ENCODE measurements at regions not wholly inside any gene's neighbourhood (a gene's known extent, or its start where the extent isn't known, plus 50 kb on each side); places are given as distances from the start of the nearest gene placed in this dataset.

DNA sequence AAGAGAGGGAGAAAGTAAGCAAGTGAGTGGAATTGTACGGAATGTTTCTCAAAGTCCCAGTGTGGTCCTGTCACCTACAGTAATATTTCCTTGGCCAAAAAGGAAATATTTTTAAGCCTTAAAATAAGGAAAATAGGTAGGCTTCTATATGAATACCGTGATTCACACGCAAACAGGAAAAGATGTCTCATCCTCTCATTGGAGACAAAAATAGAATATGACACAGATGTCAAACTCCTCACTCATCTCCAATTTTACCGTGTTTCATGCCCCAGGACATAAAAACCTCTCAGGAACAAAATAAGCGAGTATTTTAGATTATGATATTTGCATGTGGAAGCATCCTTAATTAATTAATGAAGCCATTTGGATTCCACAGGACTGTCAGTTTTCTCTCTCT is 1269.5 kb downstream of the RAPGEF2 start:
- CTCF ChIA-PET, result no interaction called here
- H3K27ac Mint-ChIP-seq (ENCODE audit: low read depth, unreplicated experiment), result no peak overlapping the region

DNA sequence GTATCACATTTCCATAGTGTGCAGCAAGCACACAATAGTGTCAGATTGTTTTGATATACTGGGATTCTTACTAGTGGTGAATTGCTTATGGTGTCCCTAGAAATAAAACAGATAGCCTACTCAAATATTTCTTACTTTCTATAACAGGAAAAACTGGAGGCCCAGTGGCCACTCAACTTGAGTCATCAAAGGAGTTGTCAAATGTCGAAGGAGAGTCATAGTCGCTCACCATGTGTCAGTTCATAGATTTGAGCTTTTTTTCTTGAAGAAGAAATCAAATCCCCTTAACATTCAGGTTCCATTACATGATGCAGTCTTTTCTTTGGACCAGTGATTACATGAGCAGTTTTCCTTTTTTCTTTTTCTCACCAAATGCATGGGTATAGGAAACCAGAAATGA is 1271.0 kb downstream of the RAPGEF2 start:
- no peak for DNase-seq (ENCODE audit: unreplicated experiment)
- Mint-ChIP-seq H3K9me3 (ENCODE audit: unreplicated experiment) (no peaks in the 10 kb centered on the region), H3K27me3 (ENCODE audit: insufficient read depth, unreplicated experiment) (no peaks in the 10 kb centered on the region), H3K4me1 (ENCODE audit: insufficient read depth, unreplicated experiment) (no peaks in the 10 kb centered on the region), H3K27ac (ENCODE audit: low read depth, unreplicated experiment) (no peak overlapping the region), H3K36me3 (ENCODE audit: insufficient read depth, unreplicated experiment) (no peaks in the 10 kb centered on the region), H3K4me3 (ENCODE audit: unreplicated experiment) (no peak overlapping the region)
- no TSS peak for BruUV-seq (replicated peaks)
- intact Hi-C loops (cut with micrococcal nuclease), result no loop called here
- TF ChIP-seq, protein P1, sequence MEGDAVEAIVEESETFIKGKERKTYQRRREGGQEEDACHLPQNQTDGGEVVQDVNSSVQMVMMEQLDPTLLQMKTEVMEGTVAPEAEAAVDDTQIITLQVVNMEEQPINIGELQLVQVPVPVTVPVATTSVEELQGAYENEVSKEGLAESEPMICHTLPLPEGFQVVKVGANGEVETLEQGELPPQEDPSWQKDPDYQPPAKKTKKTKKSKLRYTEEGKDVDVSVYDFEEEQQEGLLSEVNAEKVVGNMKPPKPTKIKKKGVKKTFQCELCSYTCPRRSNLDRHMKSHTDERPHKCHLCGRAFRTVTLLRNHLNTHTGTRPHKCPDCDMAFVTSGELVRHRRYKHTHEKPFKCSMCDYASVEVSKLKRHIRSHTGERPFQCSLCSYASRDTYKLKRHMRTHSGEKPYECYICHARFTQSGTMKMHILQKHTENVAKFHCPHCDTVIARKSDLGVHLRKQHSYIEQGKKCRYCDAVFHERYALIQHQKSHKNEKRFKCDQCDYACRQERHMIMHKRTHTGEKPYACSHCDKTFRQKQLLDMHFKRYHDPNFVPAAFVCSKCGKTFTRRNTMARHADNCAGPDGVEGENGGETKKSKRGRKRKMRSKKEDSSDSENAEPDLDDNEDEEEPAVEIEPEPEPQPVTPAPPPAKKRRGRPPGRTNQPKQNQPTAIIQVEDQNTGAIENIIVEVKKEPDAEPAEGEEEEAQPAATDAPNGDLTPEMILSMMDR (IDR thresholded peaks at IDR 0.05; ENCODE audit: unreplicated experiment), result no peak
- POLR2A ChIA-PET, result no interaction called here
- CTCF ChIA-PET, result interaction anchor here (0.6 to 1.2 kb wide), 2 partner anchors 16 to 313 kb away, joined by 3 read pairs; no protein-coding TSS in a partner anchor

More for the DNA sequence above, 1269.5 kb downstream of the RAPGEF2 start:
- peak; percentile 44 for DNase-seq (ENCODE audit: unreplicated experiment)
- no peaks in the 10 kb centered on the region for H3K4me1 Mint-ChIP-seq (ENCODE audit: insufficient read depth, unreplicated experiment)
- intact Hi-C loops (cut with micrococcal nuclease), result no loop called here
- no peaks in the 10 kb centered on the region for H3K27me3 Mint-ChIP-seq (ENCODE audit: insufficient read depth, unreplicated experiment)
- peaks cover 11% of the 10 kb centered on the region for H3K9me3 Mint-ChIP-seq (ENCODE audit: unreplicated experiment)
- H3K4me3 Mint-ChIP-seq (ENCODE audit: unreplicated experiment), result no peak overlapping the region
- POLR2A ChIA-PET, result no interaction called here
- no peaks in the 10 kb centered on the region for H3K36me3 Mint-ChIP-seq (ENCODE audit: insufficient read depth, unreplicated experiment)
- BruUV-seq (replicated peaks), result no TSS peak
- TF ChIP-seq, protein P1 (IDR thresholded peaks at IDR 0.05; ENCODE audit: unreplicated experiment), result no peak

- Mint-ChIP-seq H3K36me3 (ENCODE audit: insufficient read depth, unreplicated experiment) (no peaks in the 10 kb centered on the region), H3K27me3 (ENCODE audit: insufficient read depth, unreplicated experiment) (no peaks in the 10 kb centered on the region), H3K4me3 (ENCODE audit: unreplicated experiment) (no peak overlapping the region), H3K4me1 (ENCODE audit: insufficient read depth, unreplicated experiment) (no peaks in the 10 kb centered on the region), H3K27ac (ENCODE audit: low read depth, unreplicated experiment) (no peak overlapping the region), H3K9me3 (ENCODE audit: unreplicated experiment) (no peaks in the 10 kb centered on the region)
- ChIA-PET CTCF (interaction anchor here (0.6 to 1.2 kb wide), 3 partner anchors 26 to 424 kb away, joined by 3 to 4 read pairs (median 3); no protein-coding TSS in a partner anchor), POLR2A (no interaction called here)
- intact Hi-C loops (cut with micrococcal nuclease), result no loop called here
- no TSS peak for BruUV-seq (replicated peaks)
- peak; percentile 61 for DNase-seq (ENCODE audit: unreplicated experiment)
- TF ChIP-seq, protein P1 (IDR thresholded peaks at IDR 0.05; ENCODE audit: unreplicated experiment), result no peak
Measured at GRCh38 chr4:160375772-160376452, 1273.0 kb downstream of the RAPGEF2 start.

DNA sequence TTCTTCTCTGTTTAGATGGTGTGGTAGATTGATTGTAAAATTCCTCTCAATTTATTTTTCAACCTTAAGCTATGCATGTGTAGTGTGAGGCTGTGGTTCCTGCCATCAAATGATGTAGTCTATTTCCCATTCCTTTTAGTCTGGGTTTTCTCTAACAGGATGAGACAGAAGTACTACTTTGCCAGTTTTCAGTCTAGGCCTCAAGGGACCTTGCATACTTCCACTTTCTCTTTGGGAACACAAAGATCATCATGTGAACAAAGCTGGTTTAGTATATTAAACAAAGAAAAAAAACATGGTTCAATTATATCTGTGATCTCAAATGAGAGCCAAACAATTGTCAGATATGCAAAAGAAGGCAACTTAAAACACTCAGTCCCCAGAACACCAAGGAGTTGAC is 1284.0 kb downstream of the RAPGEF2 start:
- no peak overlapping the region for H3K4me3 Mint-ChIP-seq (ENCODE audit: unreplicated experiment)
- CTCF ChIA-PET, result no interaction called here
- H3K4me1 Mint-ChIP-seq (ENCODE audit: insufficient read depth, unreplicated experiment), result no peaks in the 10 kb centered on the region
- no peaks in the 10 kb centered on the region for H3K27me3 Mint-ChIP-seq (ENCODE audit: insufficient read depth, unreplicated experiment)
- DNase-seq (ENCODE audit: unreplicated experiment), result no peak
- H3K27ac Mint-ChIP-seq (ENCODE audit: low read depth, unreplicated experiment), result no peak overlapping the region
- POLR2A ChIA-PET, result no interaction called here
- intact Hi-C loops (cut with micrococcal nuclease), result no loop called here
- H3K9me3 Mint-ChIP-seq (ENCODE audit: unreplicated experiment), result peaks cover 16% of the 10 kb centered on the region
- TF ChIP-seq, protein P1 (IDR thresholded peaks at IDR 0.05; ENCODE audit: unreplicated experiment), result no peak
- H3K36me3 Mint-ChIP-seq (ENCODE audit: insufficient read depth, unreplicated experiment), result no peaks in the 10 kb centered on the region
- no TSS peak for BruUV-seq (replicated peaks)
